Liver (tissue), 8 donors: ENCODE measurements at regions not wholly inside any gene's neighbourhood (a gene's known extent, or its start where the extent isn't known, plus 50 kb on each side); places are given as distances from the start of the nearest gene placed in this dataset.

Source experiments
- DNase-seq: peaks from one replicate; pipeline ENCODE4 v3.0.0-alpha.2; 2017; ENCODE audit warnings: low spot score
- H3K27ac ChIP-seq, 2 donors: one replicate each; pipeline ENCODE4 v1.7.0; 2013; ENCODE audit warnings: inconsistent platforms in 2 of 2, low read length in 2 of 2, control low read depth in 1 of 2, low read depth in 1 of 2, mild to moderate bottlenecking in 1 of 2
- H3K27me3 ChIP-seq, 4 donors: one replicate each; pipeline versions ENCODE4 v1.6.1 to v1.7.0; 2013; ENCODE audit warnings: low read length in 3 of 4, inconsistent platforms in 1 of 4, mild to moderate bottlenecking in 1 of 4, moderate library complexity in 1 of 4; ENCODE audit not compliant: control insufficient read depth in 4 of 4, insufficient read depth in 4 of 4
- H3K36me3 ChIP-seq, 4 donors: one replicate each; pipeline versions ENCODE4 v1.6.1 to v1.7.0; 2013; ENCODE audit warnings: low read length in 3 of 4, mild to moderate bottlenecking in 3 of 4, low read depth in 1 of 4, moderate library complexity in 1 of 4; ENCODE audit not compliant: control insufficient read depth in 4 of 4, insufficient read depth in 3 of 4
- H3K4me1 ChIP-seq, 4 donors: one replicate each; pipeline versions ENCODE4 v1.6.1 to v1.7.0; 2013; ENCODE audit warnings: low read length in 3 of 4, mild to moderate bottlenecking in 3 of 4, moderate library complexity in 1 of 4; ENCODE audit not compliant: control insufficient read depth in 4 of 4, insufficient read depth in 4 of 4
- H3K4me3 ChIP-seq, 3 donors: one replicate each; pipeline versions ENCODE4 v1.6.1 to v1.7.0; 2013; ENCODE audit warnings: low read length in 3 of 3, control low read depth in 1 of 3, low read depth in 1 of 3, mild to moderate bottlenecking in 1 of 3
- H3K9ac ChIP-seq, 2 donors: one replicate each; pipeline ENCODE4 v1.7.0; 2013; ENCODE audit warnings: low read length in 2 of 2, mild to moderate bottlenecking in 2 of 2, moderate library complexity in 2 of 2, control low read depth in 1 of 2, low read depth in 1 of 2
- H3K9me3 ChIP-seq, 4 donors: one replicate each; pipeline versions ENCODE4 v1.6.1 to v1.7.0; 2013; ENCODE audit warnings: low read length in 3 of 4; ENCODE audit not compliant: control insufficient read depth in 4 of 4
- ATF3 ChIP-seq: IDR thresholded peaks from 2 replicates; pipeline ENCODE4 v1.6.1; 2016; ENCODE audit warnings: antibody characterized with exemption
- CTCF ChIP-seq: fragments of 150-350 bp; IDR thresholded peaks from 2 replicates; pipeline ENCODE4 v1.5.1; 2017; ENCODE audit warnings: improper control_type of control experiment, low read depth, low read length; ENCODE audit not compliant: missing input control
- EGR1 ChIP-seq, 2 donors: IDR thresholded peaks; 2 replicates each; pipeline ENCODE4 v1.6.1; 2016 to 2018; ENCODE audit warnings: antibody characterized with exemption in 2 of 2, low read depth in 2 of 2
- FOXA1 ChIP-seq: IDR thresholded peaks from 2 replicates; pipeline ENCODE4 v1.6.1; 2016; ENCODE audit warnings: antibody characterized with exemption
- FOXA2 ChIP-seq: IDR thresholded peaks from 2 replicates; pipeline ENCODE4 v1.6.1; 2016; ENCODE audit warnings: antibody characterized with exemption
- GABPA ChIP-seq, 2 donors: IDR thresholded peaks in 1 of 2; conservative IDR thresholded peaks in 1 of 2; 2 replicates each; pipeline ENCODE4 v1.6.1; 2016; ENCODE audit warnings: antibody characterized with exemption in 2 of 2, mild to moderate bottlenecking in 1 of 2, moderate library complexity in 1 of 2
- HNF4A ChIP-seq, 2 donors: conservative IDR thresholded peaks; 2 replicates each; pipeline ENCODE4 v1.6.1; 2016; ENCODE audit warnings: antibody characterized with exemption in 2 of 2, mild to moderate bottlenecking in 2 of 2
- HNF4G ChIP-seq: IDR thresholded peaks from 2 replicates; pipeline ENCODE4 v1.6.1; 2016; ENCODE audit warnings: antibody characterized with exemption
- JUND ChIP-seq, 2 donors: IDR thresholded peaks; 2 replicates each; pipeline ENCODE4 v1.6.1; 2016; ENCODE audit warnings: antibody characterized with exemption in 2 of 2
- MAX ChIP-seq: IDR thresholded peaks from 2 replicates; pipeline ENCODE4 v1.6.1; 2016; ENCODE audit warnings: antibody characterized with exemption
- NR2F2 ChIP-seq: IDR thresholded peaks from 2 replicates; pipeline ENCODE4 v1.6.1; 2016; ENCODE audit warnings: antibody characterized with exemption
- RAD21 ChIP-seq, 2 donors: IDR thresholded peaks; 2 replicates each; pipeline ENCODE4 v1.6.1; 2016; ENCODE audit warnings: antibody characterized with exemption in 2 of 2, mild to moderate bottlenecking in 2 of 2
- REST ChIP-seq: IDR thresholded peaks from 2 replicates; pipeline ENCODE4 v1.6.1; 2016; ENCODE audit warnings: antibody characterized with exemption, mild to moderate bottlenecking
- RXRA ChIP-seq, 2 donors: IDR thresholded peaks; 2 replicates each; pipeline ENCODE4 v1.6.1; 2017 to 2018; ENCODE audit warnings: antibody characterized with exemption in 2 of 2, mild to moderate bottlenecking in 1 of 2
- SP1 ChIP-seq: IDR thresholded peaks from 2 replicates; pipeline ENCODE4 v1.6.1; 2018; ENCODE audit warnings: antibody characterized with exemption, mild to moderate bottlenecking
- TAF1 ChIP-seq: conservative IDR thresholded peaks from 2 replicates; pipeline ENCODE4 v1.6.1; 2016; ENCODE audit warnings: antibody characterized with exemption, mild to moderate bottlenecking
- YY1 ChIP-seq: IDR thresholded peaks from 2 replicates; pipeline ENCODE4 v1.6.1; 2016; ENCODE audit warnings: antibody characterized with exemption, mild to moderate bottlenecking
- ZBTB33 ChIP-seq: IDR thresholded peaks from 2 replicates; pipeline ENCODE4 v1.6.1; 2016; ENCODE audit warnings: antibody characterized with exemption
- WGBS: extraction: QIAGEN DNeasy Blood & Tissue Kit; methylation state at CpG from one replicate; pipeline ENCODE4 v1.1.7; 2013; 5-methylcytosine and 5-hydroxymethylcytosine counted together
- donor health status: healthy.
- donor health status: healthy.
- donor health status: healthy.
- donor health status: healthy.
- donor health status: healthy.

- Histone ChIP-seq H3K4me3 (no peak overlapping the region), H3K9me3 (no peaks in the 10 kb centered on the region), H3K9ac (no peak overlapping the region), H3K27ac (no peak overlapping the region), H3K36me3 (no peaks in the 10 kb centered on the region), H3K27me3 (no peaks in the 10 kb centered on the region), H3K4me1 (no peaks in the 10 kb centered on the region)
- TF ChIP-seq HNF4G, result no peak
- no peak for TF ChIP-seq FOXA1
- TF ChIP-seq JUND (IDR thresholded peaks at IDR 0.05), result no peak
- TF ChIP-seq CTCF, result no peak
- no peak for TF ChIP-seq TAF1
- no peak for TF ChIP-seq HNF4A (conservative IDR thresholded peaks at IDR 0.05)
- no peak for TF ChIP-seq EGR1 (IDR thresholded peaks at IDR 0.05; ENCODE audit: low read depth in 2 of 2)
- no peak for TF ChIP-seq NR2F2
- no peak for TF ChIP-seq RAD21 (IDR thresholded peaks at IDR 0.05)
- no peak for TF ChIP-seq MAX
- TF ChIP-seq SP1, result no peak
- TF ChIP-seq YY1, result no peak
- TF ChIP-seq ZBTB33, result no peak
- TF ChIP-seq ATF3, result no peak
- no peak for DNase-seq
- 90% methylated on average over 1 of the region's 1 CpG for WGBS
Observed at GRCh38 chr2:224104668-224105386, 65.7 kb upstream of the SERPINE2 start.

- no peak overlapping the region for H3K9ac ChIP-seq
- H3K27ac ChIP-seq, result no peak overlapping the region
- TF ChIP-seq ATF3 (no peak), FOXA2 (no peak), JUND (IDR thresholded peaks at IDR 0.05) (no peak), RXRA (IDR thresholded peaks at IDR 0.05) (no peak), CTCF (no peak), RAD21 (IDR thresholded peaks at IDR 0.05) (no peak), ZBTB33 (no peak), GABPA (IDR thresholded peaks at IDR 0.05 in 1 of 2, conservative IDR thresholded peaks at IDR 0.05 in 1 of 2) (no peak), REST (no peak), MAX (no peak), YY1 (no peak)
- H3K4me1 ChIP-seq, result no peaks in the 10 kb centered on the region
- DNase-seq, result no peak
- H3K4me3 ChIP-seq, result no peak overlapping the region
- 70% methylated on average over 5 of the region's 5 CpGs for WGBS
- H3K9me3 ChIP-seq, result no peaks in the 10 kb centered on the region
- H3K27me3 ChIP-seq, result no peaks in the 10 kb centered on the region
- H3K36me3 ChIP-seq, result no peaks in the 10 kb centered on the region
Observed at GRCh38 chr2:224103651-224104050, 64.6 kb upstream of the SERPINE2 start.
